ENCODE measurements at regions not wholly inside any gene's neighbourhood (a gene's known extent, or its start where the extent isn't known, plus 50 kb on each side); places are given as distances from the start of the nearest gene placed in this dataset.

DNA sequence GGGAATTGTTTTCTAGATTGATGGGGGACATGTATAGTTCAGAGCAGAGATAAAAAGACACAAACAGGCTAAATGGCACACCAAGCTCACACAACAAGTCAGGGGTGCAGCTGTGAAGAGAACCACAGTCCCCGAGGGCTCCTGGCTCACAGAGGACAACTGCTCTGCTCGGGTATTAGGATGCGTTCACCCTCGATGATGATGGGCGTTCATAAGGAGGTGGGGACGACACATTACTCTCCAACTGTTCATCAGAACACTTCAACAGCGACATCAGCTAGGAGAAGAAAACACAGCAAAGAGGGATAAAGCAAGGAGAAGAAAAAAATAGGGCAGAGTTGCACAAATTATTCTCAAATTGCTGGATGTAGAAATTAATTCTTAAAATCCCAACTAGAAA lies 174.8 kb upstream of the RREB1 start:
- Histone ChIP-seq H3K9me3 (no peaks in the 10 kb centered on the region), H3K4me3 (no peak overlapping the region), H3K27me3 (no peaks in the 10 kb centered on the region), H3K36me3 (no peaks in the 10 kb centered on the region), H3K27ac (no peak overlapping the region), H3K4me1 (no peaks in the 10 kb centered on the region)
- WGBS, 2 donors: 70 to 76% methylated on average over 7 of the region's 7 CpGs
- no peak for TF ChIP-seq POLR2A (IDR thresholded peaks at IDR 0.05)
- TF ChIP-seq POLR2AphosphoS5 (IDR thresholded peaks at IDR 0.05): no peak
- no peak for TF ChIP-seq EP300 (IDR thresholded peaks at IDR 0.05)
- TF ChIP-seq, protein P1, sequence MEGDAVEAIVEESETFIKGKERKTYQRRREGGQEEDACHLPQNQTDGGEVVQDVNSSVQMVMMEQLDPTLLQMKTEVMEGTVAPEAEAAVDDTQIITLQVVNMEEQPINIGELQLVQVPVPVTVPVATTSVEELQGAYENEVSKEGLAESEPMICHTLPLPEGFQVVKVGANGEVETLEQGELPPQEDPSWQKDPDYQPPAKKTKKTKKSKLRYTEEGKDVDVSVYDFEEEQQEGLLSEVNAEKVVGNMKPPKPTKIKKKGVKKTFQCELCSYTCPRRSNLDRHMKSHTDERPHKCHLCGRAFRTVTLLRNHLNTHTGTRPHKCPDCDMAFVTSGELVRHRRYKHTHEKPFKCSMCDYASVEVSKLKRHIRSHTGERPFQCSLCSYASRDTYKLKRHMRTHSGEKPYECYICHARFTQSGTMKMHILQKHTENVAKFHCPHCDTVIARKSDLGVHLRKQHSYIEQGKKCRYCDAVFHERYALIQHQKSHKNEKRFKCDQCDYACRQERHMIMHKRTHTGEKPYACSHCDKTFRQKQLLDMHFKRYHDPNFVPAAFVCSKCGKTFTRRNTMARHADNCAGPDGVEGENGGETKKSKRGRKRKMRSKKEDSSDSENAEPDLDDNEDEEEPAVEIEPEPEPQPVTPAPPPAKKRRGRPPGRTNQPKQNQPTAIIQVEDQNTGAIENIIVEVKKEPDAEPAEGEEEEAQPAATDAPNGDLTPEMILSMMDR (IDR thresholded peaks at IDR 0.05): no peak
- no peak for DNase-seq
- intact Hi-C loops (cut with DNase I): no loop called here

DNA sequence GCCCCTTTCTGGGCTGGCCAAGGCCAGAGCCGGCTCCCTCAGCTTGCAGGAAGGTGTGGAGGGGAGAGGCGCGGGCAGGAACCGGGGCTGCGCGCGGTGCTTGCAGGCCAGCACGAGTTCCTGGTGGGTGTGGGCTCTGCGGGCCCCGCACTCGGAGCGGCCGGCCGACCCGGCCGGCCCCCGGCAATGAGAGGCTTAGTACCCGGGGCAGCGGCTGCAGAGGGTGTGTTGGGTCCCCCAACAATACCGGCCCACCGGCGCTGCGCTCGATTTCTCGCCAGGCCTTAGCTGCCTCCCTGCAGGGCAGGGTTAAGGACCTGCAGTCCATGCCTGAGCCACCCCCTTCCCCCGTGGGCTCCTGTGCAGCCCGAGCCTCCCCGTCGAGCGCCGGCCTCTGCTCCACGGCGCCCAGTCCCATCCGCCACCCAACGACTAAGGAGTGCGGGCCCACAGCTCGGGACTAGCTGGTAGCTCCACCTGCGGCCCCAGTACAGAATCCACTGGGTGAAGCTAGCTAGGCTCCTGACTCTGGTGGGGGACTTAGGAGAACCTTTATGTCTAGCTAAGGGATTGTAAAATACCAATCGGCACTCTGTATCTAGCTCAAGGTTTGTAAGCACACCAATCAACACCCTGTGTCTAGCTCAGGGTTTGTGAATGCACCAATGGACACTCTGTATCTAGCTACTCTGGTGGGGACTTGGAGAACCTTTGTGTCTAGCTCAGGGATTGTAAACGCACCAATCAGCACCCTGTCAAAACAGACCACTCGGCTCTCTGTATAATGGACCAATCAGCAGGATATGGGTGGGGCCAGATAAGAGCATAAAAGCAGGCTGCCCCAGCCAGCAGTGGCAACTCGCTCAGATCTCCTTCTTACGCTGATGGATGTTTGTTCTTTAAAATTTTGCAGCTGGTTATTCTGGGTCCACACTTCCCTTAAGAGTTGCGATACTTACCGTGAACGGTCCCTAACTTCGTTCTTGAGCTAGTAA lies 167.4 kb upstream of the RREB1 start:
- no peaks in the 10 kb centered on the region for H3K4me1 ChIP-seq
- no peaks in the 10 kb centered on the region for H3K9me3 ChIP-seq
- intact Hi-C loops (cut with DNase I): no loop called here
- no peak overlapping the region for H3K4me3 ChIP-seq
- H3K36me3 ChIP-seq: no peaks in the 10 kb centered on the region
- 91 to 92% methylated on average over 47 of the region's 47 CpGs for WGBS, 2 donors
- no peak for DNase-seq
- TF ChIP-seq, protein P1 (IDR thresholded peaks at IDR 0.05): no peak
- no peak for TF ChIP-seq POLR2A (IDR thresholded peaks at IDR 0.05)
- TF ChIP-seq POLR2AphosphoS5 (IDR thresholded peaks at IDR 0.05): no peak
- TF ChIP-seq EP300 (IDR thresholded peaks at IDR 0.05): no peak
- H3K27ac ChIP-seq: no peak overlapping the region
- H3K27me3 ChIP-seq: no peaks in the 10 kb centered on the region

DNA sequence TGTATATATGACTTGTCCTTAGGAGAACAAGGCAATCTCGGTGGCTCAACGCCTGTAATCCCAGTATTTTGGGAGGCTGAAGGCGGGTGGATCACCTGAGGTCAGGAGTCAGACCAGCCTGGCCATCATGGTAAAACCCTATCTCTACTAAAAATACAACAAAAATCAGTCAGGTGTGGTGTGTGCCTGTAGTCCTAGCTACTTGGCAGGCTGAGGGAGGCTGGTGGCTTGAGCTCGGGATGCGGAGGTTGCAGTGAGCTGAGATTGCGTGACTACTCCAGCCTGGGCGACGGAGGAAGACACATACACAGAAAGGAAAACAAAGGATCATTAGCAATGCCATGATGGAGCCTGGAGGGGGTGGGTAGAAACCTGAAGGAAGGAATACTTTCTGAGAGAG lies 166.6 kb upstream of the RREB1 start:
- DNase-seq: no peak
- Histone ChIP-seq H3K36me3 (no peaks in the 10 kb centered on the region), H3K9me3 (no peaks in the 10 kb centered on the region), H3K4me1 (no peaks in the 10 kb centered on the region), H3K27me3 (no peaks in the 10 kb centered on the region), H3K27ac (no peak overlapping the region), H3K4me3 (no peak overlapping the region)
- no peak for TF ChIP-seq POLR2AphosphoS5 (IDR thresholded peaks at IDR 0.05)
- TF ChIP-seq POLR2A (IDR thresholded peaks at IDR 0.05): no peak
- TF ChIP-seq, protein P1 (IDR thresholded peaks at IDR 0.05): no peak
- no peak for TF ChIP-seq EP300 (IDR thresholded peaks at IDR 0.05)
- 94 to 97% methylated on average over 8 of the region's 8 CpGs for WGBS, 2 donors
- intact Hi-C loops (cut with DNase I): no loop called here

DNA sequence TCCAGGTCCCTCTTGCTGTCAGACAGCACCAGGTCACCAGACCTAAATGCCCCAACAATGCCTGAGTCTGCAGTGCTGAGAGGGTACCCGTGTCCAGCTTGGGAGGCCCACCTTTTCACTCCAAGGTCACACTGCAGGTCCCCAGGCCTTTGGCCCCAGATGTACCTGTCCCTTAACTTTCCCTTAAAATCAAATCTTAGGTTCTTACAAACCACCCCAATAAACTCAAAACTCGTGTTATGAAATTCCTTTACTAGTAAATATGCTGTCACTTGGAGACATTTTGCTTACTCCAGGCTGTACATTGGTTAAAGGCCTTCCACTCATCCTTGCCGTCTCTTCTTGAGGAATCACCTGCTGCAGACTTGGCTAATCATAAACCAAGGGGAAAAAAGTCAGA lies 165.7 kb upstream of the RREB1 start:
- Histone ChIP-seq H3K36me3 (no peaks in the 10 kb centered on the region), H3K27ac (no peak overlapping the region), H3K4me3 (no peak overlapping the region), H3K27me3 (no peaks in the 10 kb centered on the region), H3K9me3 (no peaks in the 10 kb centered on the region), H3K4me1 (no peaks in the 10 kb centered on the region)
- WGBS, 2 donors: 47 to 70% methylated on average over 3 of the region's 3 CpGs
- no peak for TF ChIP-seq EP300 (IDR thresholded peaks at IDR 0.05)
- no peak for TF ChIP-seq POLR2A (IDR thresholded peaks at IDR 0.05)
- TF ChIP-seq, protein P1 (IDR thresholded peaks at IDR 0.05): no peak
- no peak for TF ChIP-seq POLR2AphosphoS5 (IDR thresholded peaks at IDR 0.05)
- DNase-seq: no peak
- intact Hi-C loops (cut with DNase I): no loop called here
